ENCODE measurements at regions not wholly inside any gene's neighbourhood (a gene's known extent, or its start where the extent isn't known, plus 50 kb on each side); places are given as distances from the start of the nearest gene placed in this dataset.
"Not testable (repeated sequence)": the region's sequence is repeated elsewhere in the genome, so short reads cannot be mapped to it uniquely, and the experiment has no call there.

DNA sequence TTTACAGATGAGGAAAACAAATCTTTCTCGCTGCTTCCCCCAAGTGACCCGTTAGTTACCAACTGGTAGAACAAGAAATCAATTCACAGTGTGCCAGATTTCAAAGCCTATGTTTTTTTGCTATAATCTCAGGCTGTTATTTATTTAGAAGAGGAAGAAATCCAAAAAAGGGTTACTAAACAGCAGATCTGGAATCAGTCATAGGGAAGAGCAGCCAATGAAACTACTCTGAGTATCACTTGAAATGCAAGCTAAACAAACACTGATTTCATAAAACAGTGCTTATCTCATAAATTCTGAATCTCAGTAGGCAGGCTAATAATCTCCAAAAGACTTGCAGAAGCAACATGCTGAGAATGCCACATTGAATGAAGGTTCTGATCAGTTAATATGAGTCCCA lies 829.5 kb upstream of the ACO1 start:
- no peak overlapping the region for H3K27ac ChIP-seq
- no peak for DNase-seq
- TF ChIP-seq EP300 (IDR thresholded peaks at IDR 0.05) (no peak), POLR2AphosphoS5 (IDR thresholded peaks at IDR 0.05) (no peak), POLR2A (IDR thresholded peaks at IDR 0.05) (no peak)
- TF ChIP-seq, protein P1, sequence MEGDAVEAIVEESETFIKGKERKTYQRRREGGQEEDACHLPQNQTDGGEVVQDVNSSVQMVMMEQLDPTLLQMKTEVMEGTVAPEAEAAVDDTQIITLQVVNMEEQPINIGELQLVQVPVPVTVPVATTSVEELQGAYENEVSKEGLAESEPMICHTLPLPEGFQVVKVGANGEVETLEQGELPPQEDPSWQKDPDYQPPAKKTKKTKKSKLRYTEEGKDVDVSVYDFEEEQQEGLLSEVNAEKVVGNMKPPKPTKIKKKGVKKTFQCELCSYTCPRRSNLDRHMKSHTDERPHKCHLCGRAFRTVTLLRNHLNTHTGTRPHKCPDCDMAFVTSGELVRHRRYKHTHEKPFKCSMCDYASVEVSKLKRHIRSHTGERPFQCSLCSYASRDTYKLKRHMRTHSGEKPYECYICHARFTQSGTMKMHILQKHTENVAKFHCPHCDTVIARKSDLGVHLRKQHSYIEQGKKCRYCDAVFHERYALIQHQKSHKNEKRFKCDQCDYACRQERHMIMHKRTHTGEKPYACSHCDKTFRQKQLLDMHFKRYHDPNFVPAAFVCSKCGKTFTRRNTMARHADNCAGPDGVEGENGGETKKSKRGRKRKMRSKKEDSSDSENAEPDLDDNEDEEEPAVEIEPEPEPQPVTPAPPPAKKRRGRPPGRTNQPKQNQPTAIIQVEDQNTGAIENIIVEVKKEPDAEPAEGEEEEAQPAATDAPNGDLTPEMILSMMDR (IDR thresholded peaks at IDR 0.05): no peak
- H3K9me3 ChIP-seq: no peaks in the 10 kb centered on the region
- H3K4me3 ChIP-seq: no peak overlapping the region
- no peaks in the 10 kb centered on the region for H3K36me3 ChIP-seq
- WGBS, 2 donors: 76 to 81% methylated on average over 2 of the region's 2 CpGs
- no peaks in the 10 kb centered on the region for H3K27me3 ChIP-seq
- intact Hi-C loops (cut with DNase I): no loop called here
- no peaks in the 10 kb centered on the region for H3K4me1 ChIP-seq

GRCh38 chr9:31556667-31557463 lies 827.6 kb upstream of the ACO1 start:
- no peak for DNase-seq
- intact Hi-C loops (cut with DNase I): no loop called here
- H3K27me3 ChIP-seq: no peaks in the 10 kb centered on the region
- no peaks in the 10 kb centered on the region for H3K36me3 ChIP-seq
- no peaks in the 10 kb centered on the region for H3K4me1 ChIP-seq
- H3K9me3 ChIP-seq: no peaks in the 10 kb centered on the region
- 30 to 67% methylated on average over 3 of the region's 3 CpGs for WGBS, 2 donors
- TF ChIP-seq, protein P1 (IDR thresholded peaks at IDR 0.05): no peak
- TF ChIP-seq POLR2AphosphoS5 (IDR thresholded peaks at IDR 0.05) (no peak), POLR2A (IDR thresholded peaks at IDR 0.05) (no peak), EP300 (IDR thresholded peaks at IDR 0.05) (no peak)
- H3K4me3 ChIP-seq: no peak overlapping the region
- H3K27ac ChIP-seq: no peak overlapping the region

DNA sequence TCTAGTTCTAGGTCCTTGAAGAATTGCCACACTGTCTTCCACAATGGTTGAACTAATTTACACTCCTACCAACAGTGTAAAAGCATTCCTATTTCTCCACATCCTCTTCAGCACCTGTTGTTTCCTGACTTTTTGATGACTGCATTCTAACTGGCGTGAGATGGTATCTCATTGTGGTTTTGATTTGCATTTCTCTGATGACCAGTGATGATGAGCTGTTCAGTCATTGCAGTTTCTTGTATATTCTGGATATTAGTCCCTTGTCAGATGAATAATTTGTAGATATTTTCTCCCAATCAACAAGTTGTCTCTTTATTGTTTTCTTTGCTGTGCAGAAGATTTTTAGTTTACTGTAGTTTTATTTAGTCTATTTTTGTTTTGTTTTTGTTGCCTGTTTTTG lies 812.3 kb upstream of the ACO1 start:
- 83 to 87% methylated on average over 1 of the region's 1 CpG for WGBS, 2 donors
- H3K4me1 ChIP-seq; H3K9me3 ChIP-seq; H3K36me3 ChIP-seq; H3K4me3 ChIP-seq; DNase-seq; H3K27me3 ChIP-seq; H3K27ac ChIP-seq; intact Hi-C loops (cut with DNase I): not testable (repeated sequence)

GRCh38 chr9:31573561-31573960 lies 810.9 kb upstream of the ACO1 start:
- intact Hi-C loops (cut with DNase I): no loop called here
- H3K4me1 ChIP-seq: no peaks in the 10 kb centered on the region
- no peaks in the 10 kb centered on the region for H3K9me3 ChIP-seq
- H3K4me3 ChIP-seq: no peak overlapping the region
- H3K27me3 ChIP-seq: no peaks in the 10 kb centered on the region
- no peak for DNase-seq
- H3K36me3 ChIP-seq: no peaks in the 10 kb centered on the region
- TF ChIP-seq POLR2AphosphoS5 (IDR thresholded peaks at IDR 0.05): no peak
- WGBS, 2 donors: 92 to 93% methylated on average over 2 of the region's 2 CpGs
- no peak overlapping the region for H3K27ac ChIP-seq

DNA sequence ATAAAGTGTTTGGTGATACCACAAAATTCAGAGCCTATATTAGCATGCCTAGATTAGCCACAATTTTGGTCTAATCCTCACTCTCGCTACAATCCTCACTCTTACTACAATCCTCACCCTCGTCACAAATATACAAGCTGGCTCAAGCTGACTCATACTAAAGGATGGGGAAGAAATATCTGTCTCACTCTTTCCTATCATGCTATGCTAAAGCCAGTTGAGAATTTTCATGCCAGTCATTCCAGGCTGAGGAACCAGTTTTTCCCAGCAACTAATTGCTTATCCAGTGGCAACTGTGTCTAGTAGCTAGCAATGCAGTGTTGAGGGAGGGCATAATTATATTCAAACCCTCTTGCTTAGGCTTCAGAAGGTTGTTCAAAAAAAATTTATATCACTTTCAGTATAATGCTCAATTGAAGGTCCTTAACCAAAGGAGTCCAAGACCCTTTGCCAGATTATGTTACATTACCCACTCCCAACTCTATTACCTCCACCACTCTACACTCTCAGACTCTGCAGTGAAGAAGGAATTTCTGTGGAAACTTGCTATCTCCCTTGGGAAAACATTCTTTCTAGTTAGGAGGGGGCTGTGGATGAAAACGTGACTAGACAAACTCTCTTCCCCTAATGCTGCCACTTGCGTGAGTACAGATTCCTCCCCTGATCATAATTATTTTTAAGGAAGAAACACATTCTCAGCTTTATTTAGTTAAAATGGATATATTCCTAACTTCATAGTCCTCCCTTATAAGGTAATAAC lies 810.3 kb upstream of the ACO1 start:
- intact Hi-C loops (cut with DNase I): no loop called here
- H3K27ac ChIP-seq: no peak overlapping the region
- no peaks in the 10 kb centered on the region for H3K36me3 ChIP-seq
- WGBS, 2 donors: 83 to 85% methylated on average over 4 of the region's 4 CpGs
- no peak for DNase-seq
- H3K4me3 ChIP-seq: no peak overlapping the region
- no peaks in the 10 kb centered on the region for H3K9me3 ChIP-seq
- H3K4me1 ChIP-seq: no peaks in the 10 kb centered on the region
- no peaks in the 10 kb centered on the region for H3K27me3 ChIP-seq
- no peak for TF ChIP-seq POLR2AphosphoS5 (IDR thresholded peaks at IDR 0.05)
- no peak for TF ChIP-seq POLR2A (IDR thresholded peaks at IDR 0.05)
- TF ChIP-seq EP300 (IDR thresholded peaks at IDR 0.05): no peak
- TF ChIP-seq, protein P1 (IDR thresholded peaks at IDR 0.05): no peak

All from sigmoid colon (tissue), 6 donors.